GM18868 (cell line): ENCODE measurements at regions not wholly inside any gene's neighbourhood (a gene's known extent, or its start where the extent isn't known, plus 50 kb on each side); places are given as distances from the start of the nearest gene placed in this dataset.
A peak's percentile ranks its signal among the peaks of the same experiment; 100 is the strongest.

ENCODE experiments used
- ATAC-seq: cut with Tn5 transposase; IDR thresholded peaks from one replicate; pipeline ENCODE4 v1.9.1; 2021; ENCODE audit warnings: mild to moderate bottlenecking, moderate library complexity; ENCODE audit not compliant: unreplicated experiment

DNA sequence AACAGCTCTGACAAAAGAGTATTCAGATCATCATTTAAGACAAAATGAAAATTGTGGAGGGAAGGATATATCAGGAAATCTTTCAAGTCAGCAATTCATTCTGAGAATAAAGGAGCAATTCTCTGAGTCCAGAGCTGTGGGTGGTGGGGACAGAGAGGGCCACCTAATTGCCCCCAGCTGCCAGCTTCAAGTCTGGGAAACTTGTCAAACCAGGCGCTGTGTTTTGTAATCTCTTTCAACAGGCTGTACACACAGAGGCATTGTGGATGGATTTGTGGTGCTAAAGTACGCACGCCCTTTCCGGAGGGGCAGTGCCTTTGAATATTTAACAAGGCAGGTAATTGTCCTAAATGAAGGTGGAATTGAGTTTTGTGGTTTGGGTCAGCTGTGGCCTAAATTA, 591.1 kb upstream of the BOD1L1 start:
- no peak for ATAC-seq

DNA sequence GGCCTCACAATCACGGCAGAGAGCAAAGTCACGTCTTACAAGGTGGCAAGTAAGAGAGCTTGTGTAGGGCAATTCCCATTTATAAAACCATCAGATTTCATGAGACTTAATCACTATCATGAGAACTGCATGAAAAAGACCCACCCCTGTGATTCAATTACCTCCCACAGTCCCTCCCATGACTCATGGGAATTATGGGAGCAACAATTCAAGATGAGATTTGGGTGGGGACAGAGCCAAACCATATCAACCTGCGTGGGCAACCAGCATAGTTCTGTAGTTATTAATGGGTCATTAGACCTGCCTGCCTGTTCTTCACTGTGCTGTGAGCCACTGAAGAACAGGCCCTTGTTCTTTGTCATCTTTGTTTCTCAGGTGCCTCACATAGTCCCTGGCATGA, 593.7 kb upstream of the BOD1L1 start:
- ATAC-seq, result no peak

DNA sequence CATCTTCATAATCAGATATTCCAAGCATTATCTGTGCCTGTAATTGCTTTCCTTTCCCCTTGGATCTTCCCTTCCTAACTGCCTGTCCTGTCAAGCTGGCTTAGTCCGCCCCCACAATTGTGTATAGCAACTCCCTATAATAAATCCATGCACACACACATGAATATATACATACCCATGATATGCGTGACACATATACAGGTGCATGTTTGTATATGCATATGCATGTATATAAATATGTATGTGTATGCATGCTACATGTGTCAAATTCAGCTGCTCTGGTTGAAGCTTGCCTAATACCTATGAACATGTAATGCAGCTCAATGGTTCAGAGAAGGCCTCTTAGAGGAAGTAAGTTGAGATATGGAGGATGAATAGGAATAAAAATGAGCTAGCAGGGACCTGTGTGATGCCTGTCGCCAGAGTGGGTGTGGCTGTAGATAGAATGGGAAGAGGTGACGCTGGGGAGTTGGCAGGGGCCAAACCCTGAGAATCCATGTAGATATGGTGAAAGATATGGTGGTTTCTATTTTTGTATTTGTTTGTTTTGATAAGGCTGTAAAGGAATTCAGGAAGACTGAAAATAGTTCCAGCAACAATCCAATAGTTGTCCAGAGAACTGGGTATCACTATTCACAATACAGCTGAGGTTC, 595.0 kb upstream of the BOD1L1 start:
- ATAC-seq, result no peak

DNA sequence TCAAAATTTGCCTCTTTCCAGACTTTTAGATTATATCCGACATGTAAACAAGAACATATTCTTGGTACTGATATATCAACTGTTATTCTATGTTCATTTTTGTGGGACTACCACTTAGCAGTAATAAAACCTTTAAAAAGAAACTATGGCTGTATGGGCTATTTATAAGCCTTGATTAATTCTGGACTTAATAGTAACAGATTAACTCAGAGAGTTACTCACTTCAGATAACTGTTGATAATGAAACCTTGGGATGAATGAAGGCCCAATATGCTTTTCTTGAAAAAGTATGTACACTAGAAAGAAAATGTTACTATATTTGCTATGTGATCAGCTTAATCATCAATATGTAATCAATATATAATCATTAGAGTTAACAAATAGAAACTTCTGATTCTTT, 595.9 kb upstream of the BOD1L1 start:
- no peak for ATAC-seq

DNA sequence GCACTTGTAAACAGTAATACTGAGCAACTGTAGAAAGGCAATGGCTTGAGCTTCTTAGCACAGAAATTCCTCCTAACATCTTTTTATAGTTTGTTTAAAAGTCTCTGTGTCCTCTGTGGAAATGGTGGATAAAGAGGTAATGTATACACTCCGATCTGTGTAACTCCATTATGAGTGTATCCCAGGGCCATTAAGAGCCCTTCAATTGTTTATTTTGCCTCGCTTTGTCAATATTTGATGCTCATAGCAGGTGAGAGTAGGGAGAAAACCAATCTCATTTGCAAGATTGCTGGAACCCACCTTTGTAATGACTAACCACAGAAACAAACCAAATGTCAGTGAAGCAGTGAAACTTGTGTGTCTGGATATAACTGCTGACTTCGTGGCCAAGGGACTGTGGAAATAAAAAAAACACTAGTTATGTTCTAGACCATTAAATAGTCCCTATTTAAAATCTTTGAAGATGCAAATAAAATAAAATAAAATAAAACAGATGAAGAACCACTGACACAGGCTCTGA, 598.2 kb upstream of the BOD1L1 start:
- ATAC-seq, result no peak

DNA sequence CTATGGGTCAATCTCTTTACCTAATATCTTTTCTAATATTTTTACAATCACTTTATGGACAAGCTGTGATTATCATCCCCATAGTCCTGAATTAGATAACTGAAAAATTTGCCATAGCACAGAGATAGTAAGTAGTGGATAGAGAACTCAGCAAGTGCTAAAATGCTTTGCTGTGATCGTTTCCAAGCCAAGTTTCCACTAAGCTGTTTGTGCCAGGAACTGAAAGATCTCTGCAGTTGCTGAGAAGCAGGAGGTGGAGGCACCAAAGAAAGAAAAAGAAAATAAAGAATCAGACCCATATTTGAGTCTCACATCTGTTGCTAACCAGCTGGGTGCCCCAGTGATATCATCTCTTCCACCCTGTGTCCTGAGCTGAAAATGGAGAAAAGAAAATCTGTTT, 605.6 kb upstream of the BOD1L1 start:
- ATAC-seq, result no peak

DNA sequence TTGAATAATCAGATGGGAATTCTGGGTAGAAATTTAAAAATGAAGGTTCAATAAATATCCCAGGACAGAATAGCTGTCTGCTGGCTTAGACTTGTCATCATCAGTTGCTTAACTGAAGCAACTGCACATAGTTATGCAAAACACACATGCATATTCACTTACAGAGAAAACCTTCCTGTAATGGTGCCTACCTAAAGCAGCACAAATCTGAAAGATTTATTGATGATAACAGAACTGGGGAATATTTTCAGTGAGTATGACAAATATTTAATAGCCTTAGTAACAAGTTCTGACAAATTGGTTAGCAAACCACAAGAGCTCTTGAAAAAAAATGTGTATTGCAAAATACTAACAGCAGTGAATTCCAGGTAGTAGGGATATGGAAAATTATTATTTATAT, 606.8 kb upstream of the BOD1L1 start:
- ATAC-seq, result no peak

DNA sequence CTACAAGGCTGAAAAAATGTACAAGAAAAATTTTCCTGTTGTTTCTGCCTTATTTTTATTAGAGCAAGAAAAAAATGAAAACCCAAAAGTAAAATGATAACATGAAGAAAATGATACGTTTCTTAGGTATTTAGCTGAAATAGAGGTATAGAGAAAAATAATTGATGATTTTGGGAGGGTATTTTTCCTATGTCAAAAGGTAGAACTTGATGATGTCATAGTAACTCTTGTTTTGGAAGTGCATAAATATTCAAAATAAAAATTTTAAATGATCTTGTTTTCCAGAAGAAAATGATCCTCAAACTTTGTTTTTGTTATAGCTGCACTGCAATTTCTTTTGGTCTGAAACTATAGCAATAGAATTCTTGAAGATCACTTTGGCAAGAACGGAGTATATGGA, 608.8 kb upstream of the BOD1L1 start:
- no peak for ATAC-seq

DNA sequence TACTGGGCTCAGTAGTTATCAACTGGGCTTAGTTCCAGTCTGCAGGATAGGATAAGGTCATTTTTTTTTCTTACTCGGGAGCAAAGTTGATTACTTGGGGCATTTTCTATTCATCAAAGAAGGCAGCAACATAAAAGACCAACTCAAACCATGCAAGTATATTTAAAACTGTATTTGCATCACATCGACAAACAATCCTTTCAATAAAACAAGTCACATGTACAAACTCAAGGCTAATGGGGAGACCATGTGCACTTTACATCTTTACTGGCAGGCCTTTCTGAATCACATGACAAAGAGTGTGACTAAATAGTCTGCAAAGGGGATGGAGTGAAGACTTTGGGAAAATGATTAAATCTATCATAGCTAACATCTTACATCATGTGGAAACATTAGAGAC, 610.4 kb upstream of the BOD1L1 start:
- ATAC-seq, result no peak

DNA sequence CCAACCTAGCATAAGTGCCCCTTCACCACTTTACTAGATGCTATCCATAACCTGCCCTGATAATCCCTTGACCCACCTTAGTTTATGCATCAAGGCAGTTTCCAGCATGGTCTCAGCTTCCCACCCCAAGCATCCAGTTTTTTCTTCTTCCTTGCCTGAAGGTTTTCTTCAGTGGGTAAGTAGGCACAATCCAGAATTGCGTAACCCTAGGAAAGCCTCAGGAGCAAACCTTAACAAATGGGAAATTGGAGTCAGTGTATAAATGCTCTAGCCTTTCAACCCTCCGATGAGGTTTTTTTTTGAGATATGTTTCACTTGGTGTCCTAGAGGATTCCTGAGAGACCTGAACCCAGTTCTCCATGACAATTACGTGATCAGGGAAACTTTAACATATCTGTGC, 614.0 kb upstream of the BOD1L1 start:
- no peak for ATAC-seq

DNA sequence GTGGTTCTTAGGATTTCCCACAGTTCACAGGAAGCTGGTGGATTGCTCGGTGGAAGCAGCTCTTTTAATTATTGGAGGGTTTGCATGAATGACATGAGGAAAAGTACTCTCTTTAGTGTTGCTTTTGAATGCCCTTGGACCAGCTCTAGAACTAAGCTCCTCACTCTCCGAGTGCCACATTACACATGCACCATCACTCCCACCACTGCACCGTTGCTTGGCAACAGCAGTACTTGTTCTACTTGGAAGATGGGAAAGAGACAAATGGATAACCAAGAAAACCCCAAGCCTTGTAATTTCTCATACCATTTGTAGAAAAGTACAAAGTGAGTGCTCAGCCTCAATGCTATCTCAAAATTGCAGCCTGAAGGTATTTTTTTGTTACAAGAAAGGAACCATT, 620.2 kb upstream of the BOD1L1 start:
- ATAC-seq, result no peak

DNA sequence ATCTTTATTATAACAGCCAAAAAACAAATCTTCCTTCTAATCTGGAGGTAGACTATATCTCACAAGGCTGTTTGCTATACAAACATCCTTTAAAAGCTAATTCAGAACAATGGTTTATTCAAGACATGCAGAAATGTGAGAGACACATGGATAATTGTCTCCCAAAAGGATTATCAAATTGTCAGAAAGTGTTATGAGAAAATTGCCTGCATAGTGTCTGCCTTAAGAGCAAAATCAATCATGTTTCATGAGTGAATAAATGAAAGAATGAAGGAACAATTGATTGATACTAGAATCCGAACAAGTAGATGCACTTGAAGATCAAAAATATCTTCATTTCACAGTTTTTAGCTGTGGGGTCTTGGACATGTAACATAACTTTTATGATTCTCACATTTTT, 621.7 kb upstream of the BOD1L1 start:
- ATAC-seq, result no peak

DNA sequence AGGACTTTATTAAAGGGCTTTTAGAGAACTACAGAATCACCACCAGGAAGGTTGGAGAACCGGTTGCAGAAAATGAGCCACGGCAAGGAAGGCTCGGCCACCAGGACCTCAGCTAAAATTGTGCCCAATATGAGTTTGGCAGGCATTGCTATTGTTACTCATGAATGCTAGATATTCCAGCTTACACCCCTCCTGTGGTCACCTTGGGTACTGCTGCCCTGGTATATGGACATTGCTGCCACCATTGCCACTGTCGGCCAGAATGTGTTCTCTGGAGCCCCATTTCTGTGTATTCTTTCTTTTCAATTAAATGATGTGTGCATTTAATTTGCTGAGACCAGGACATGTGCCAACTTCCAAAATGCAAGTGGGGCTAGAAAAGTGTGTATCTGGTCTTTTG, 626.7 kb upstream of the BOD1L1 start:
- peak; percentile 85 for ATAC-seq

DNA sequence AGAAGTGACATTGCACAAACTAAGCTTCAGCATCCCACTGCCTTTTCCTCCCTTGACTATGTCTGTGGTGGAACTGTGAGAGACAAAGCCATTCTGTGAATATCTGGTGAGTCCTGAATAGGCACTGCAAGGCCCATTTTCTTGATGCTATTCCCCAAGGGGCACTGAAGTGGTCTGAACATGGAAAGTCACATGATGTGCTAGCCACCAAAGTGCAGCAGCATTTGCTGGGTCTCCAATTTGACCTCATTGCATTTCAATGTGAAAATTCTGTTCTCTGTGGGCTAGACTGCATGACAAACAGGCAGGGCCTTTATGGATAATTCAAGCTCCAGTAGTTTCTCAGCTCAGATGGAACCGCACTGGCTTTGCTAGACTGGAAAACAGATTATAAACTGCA, 627.4 kb upstream of the BOD1L1 start:
- ATAC-seq, result no peak

DNA sequence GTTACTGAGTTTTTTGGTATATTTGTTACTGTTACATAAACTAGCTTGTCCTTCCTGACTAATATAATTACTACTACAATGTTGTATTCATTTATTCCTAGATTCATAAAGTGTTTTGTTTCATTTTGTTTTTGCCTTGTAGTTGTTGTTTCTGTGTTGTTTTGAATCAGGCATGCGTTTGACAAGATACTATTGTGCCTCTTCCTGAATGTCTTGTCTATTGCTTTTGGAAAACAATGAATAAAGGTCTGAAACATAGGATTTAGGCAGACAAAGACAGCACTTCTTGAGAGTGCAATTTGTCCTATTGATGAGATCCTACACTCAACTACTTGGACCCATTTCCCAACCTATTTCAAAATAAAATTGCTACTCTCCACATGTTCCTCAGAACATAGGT, 630.4 kb upstream of the BOD1L1 start:
- ATAC-seq, result no peak

DNA sequence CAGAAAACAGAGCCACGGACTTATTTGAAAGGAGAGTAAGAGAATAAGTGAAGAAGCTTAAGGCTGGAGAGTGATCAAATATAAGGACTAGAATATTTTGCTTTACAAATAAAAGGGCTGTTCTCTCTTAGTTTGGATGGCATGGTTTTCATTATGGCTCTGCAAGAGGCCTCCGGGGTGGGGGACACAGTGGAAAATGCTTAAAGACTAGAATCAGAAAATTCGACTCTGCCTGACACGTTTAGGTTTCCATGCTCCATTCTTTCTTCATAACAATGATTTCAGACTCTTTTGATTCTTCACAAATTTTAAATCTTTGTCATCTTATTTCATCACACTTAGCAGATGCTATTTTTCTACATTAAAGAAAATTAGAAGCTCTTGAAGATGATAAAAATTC, 632.4 kb upstream of the BOD1L1 start:
- ATAC-seq, result no peak

DNA sequence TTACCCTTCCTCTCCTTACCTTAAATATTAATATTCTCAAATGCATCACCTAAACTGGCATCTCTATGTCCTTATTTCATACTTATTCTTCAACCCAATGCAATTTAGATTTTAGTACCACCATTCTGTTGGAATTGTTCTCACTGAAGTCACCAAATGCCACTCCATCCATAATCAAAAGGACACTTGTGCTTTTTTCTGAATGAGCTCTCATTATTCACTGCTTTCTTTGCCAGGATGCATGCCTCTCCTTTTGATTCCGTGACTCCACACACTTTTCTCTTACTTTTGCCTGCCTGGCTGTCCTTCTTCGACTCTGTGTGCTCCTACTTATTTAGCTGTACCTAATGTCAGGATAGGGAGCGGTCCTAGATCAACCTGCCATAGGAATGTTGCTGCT, 633.1 kb upstream of the BOD1L1 start:
- ATAC-seq, result no peak

DNA sequence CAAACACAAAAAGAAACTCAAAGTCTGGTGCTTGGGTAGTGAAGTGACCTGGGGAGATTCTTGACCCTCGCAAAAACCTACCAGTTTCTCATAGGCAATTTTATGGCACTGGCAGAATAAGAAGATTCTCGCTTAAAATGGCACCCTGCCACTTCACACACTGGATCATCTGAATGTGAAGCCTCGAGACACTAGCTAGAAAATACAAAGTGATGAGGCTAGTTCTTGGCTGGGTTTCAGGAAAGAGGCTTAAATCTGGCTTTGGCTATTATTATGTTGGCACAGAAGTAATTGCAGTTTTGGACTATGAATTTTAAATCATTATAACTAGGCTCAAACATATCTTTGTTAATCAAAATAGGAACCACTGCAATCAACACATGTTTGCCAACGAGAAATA, 634.7 kb upstream of the BOD1L1 start:
- ATAC-seq, result no peak

DNA sequence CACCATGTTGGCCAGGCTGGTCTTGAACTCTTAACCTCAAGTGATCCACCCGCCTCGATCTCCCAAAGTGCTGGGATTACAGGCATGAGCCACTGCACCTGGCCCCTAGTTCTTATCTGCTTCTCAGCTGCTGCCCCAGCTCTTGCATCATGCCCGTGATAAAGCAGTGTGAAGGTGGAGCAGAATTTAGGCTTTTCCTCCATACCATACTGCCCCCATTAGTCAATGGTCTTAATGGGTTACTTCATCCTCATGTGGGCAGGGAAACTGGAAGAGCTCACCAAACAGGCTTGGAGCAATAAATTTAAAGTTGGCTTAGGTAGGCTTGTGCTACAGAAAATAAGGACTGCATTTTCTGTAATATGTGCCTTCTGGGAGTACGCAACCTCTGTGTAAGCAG, 636.9 kb upstream of the BOD1L1 start:
- no peak for ATAC-seq

DNA sequence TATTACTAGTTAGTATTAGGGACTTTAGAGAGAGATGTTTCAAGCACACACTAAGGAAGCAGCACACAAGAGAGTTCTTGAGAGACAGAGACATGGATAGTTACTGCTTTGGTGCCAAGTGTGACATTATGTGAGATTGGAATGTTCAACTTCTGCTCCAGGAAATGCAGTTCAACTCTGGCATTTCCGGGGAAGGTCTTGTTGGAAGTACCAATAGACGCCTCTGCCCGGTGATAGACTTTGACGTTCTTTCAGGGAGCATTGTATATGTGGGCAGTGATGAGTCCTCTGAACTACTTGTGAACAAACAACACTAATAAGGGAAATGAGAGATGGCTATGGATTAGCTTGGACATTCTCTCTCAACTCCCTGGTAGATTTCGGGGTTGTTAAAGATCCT, 638.1 kb upstream of the BOD1L1 start:
- ATAC-seq, result no peak

DNA sequence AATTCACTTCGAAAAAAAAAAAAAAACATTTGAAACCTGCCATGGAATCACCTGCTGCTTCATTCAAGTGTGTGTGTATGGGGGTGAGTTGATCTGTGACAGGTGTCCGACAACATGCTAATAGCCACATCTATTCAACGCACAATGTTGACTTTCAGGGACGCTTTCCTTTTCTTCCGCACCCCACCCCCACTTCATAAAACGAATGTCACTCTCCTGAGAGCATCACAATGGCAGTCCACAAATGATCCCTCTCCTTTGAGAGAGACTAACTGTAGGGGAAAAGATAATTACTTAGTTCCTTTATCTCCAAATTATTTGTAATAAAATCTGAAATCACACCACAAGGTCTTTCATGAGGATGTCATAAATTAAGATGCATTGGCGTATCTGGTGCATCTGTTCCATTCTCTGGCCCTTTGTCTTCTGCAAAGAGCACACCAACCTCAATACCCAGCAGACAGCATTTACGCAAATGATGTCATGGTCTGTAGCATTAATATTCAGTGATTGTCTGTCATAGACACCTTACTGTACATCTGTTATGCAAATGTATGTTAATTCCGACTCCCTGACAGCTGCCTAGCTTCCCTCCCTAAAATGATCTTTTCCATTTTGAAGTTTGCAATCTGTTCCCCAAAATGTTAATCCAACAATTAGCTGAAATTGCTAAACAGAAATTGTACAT, 640.0 kb upstream of the BOD1L1 start:
- ATAC-seq, result no peak

DNA sequence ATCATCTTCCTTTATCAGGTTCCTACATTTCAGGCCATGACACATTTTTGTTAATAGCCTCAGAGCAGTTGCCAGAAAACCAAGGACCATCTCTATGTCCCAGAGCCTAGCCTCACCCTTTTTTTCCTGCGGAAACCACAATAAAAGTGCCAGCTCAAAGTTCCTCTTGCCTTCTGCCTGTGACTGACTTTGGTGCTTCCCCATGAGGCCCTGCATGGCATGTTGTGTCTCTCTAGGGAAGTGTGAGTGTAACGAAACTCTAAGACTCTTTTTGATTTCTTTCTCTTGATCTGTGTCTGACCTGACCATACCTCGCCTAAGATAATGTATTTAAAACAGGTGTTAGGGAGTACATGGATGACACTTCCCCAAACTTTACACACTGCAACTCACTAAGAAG, 642.3 kb upstream of the BOD1L1 start:
- peak; percentile 63 for ATAC-seq

DNA sequence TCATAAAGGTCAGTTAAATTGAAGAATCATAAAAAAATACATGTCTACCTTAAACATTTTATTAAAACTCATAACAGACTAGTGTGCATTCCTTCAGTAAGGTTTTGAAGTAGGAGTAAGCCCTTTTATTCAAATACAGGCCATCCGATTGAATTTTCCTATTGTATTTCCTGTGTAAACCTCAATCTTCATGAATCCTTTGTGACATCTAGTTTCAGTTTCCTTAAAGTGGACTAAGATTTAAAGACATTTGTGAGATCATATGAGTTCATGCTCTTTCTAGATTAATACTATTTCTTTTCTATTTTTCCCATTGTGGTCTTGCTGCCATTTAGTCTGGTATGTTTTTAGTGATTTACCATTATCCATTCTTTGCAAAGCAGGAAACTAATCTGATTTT, 644.7 kb upstream of the BOD1L1 start:
- ATAC-seq, result no peak
